ENCODE measurements at regions not wholly inside any gene's neighbourhood (a gene's known extent, or its start where the extent isn't known, plus 50 kb on each side); places are given as distances from the start of the nearest gene placed in this dataset.

GRCh38 chr13:22880741-22881720, 299.7 kb upstream of the SGCG start:
- H3K9me1 ChIP-seq (ENCODE audit: control insufficient read depth, insufficient read depth, low read length), result no peaks in the 10 kb centered on the region
- H3K79me2 ChIP-seq (ENCODE audit: control insufficient read depth, insufficient read depth, low read length), result no peaks in the 10 kb centered on the region
- WGBS (ENCODE audit: insufficient coverage, low coverage, missing lambda C conversion rate), result 43% methylated on average over 10 of the region's 10 CpGs
- H3K36me3 ChIP-seq (ENCODE audit: control insufficient read depth, insufficient read depth, low read length), result no peaks in the 10 kb centered on the region
- H3K27ac ChIP-seq (ENCODE audit: extremely low read depth, low read depth, low read length), result no peak overlapping the region
- H3K4me2 ChIP-seq (ENCODE audit: insufficient read depth, low read length), result no peak overlapping the region
- no peak overlapping the region for H3K4me3 ChIP-seq
- CTCF ChIA-PET (ENCODE audit: low intra/inter-chr PET ratio), result no interaction called here
- no peak for FAIRE-seq
- POLR2A ChIA-PET, result no interaction called here
- ATAC-seq, result no peak
- H2AFZ ChIP-seq (ENCODE audit: low read depth, low read length), result no peak overlapping the region
- DNase-seq (ENCODE audit: extremely low read depth in 1 of 4, low spot score in 3 of 4), result no peak
- no peaks in the 10 kb centered on the region for H3K4me1 ChIP-seq (replicated peaks in 1 of 2; ENCODE audit: control insufficient read depth in 2 of 2, insufficient read depth in 2 of 2, low read length in 2 of 2)
- TF ChIP-seq TAF1 (IDR thresholded peaks at IDR 0.05; ENCODE audit: control insufficient read depth, extremely low read depth, insufficient read depth, low read length, severe bottlenecking), result no peak
- TF ChIP-seq PRMT5 (CRISPR knock-in tag; IDR thresholded peaks at IDR 0.05), result no peak
- no peak for TF ChIP-seq NFATC3 (IDR thresholded peaks at IDR 0.05)
- TF ChIP-seq ZBTB49 (CRISPR knock-in tag; IDR thresholded peaks at IDR 0.05; ENCODE audit: borderline replicate concordance), result no peak
- no peak for TF ChIP-seq CREB5 (CRISPR knock-in tag; IDR thresholded peaks at IDR 0.05)
- TF ChIP-seq TCF7L2 (IDR thresholded peaks at IDR 0.05; ENCODE audit: low read depth, low read length), result no peak
- no peak for TF ChIP-seq C11orf30 (IDR thresholded peaks at IDR 0.05; ENCODE audit: low read depth)
- no peak for TF ChIP-seq ETS1 (conservative IDR thresholded peaks at IDR 0.05; ENCODE audit: control insufficient read depth, low read depth, low read length)
- TF ChIP-seq HMG20A (CRISPR knock-in tag; conservative IDR thresholded peaks at IDR 0.05), result no peak
- H4K20me1 ChIP-seq (replicated peaks; ENCODE audit: control insufficient read depth, insufficient read depth, low read length), result no peaks in the 10 kb centered on the region
- no TSS peak for BruUV-seq (replicated peaks)
- in situ Hi-C loops (cut with MboI) (no loop called here), intact Hi-C loops (cut with micrococcal nuclease) (no loop called here)
- H3K9ac ChIP-seq (ENCODE audit: insufficient read depth in 1 of 2, low read depth in 2 of 2, low read length in 2 of 2), result no peak overlapping the region
- no peaks in the 10 kb centered on the region for H3K27me3 ChIP-seq (ENCODE audit: control insufficient read depth in 2 of 2, insufficient read depth in 2 of 2, low read length in 2 of 2)
- H3K9me3 ChIP-seq (replicated peaks; ENCODE audit: control insufficient read depth, insufficient read depth, low read depth, low read length), result no peaks in the 10 kb centered on the region
